ENCODE measurements at regions not wholly inside any gene's neighbourhood (a gene's known extent, or its start where the extent isn't known, plus 50 kb on each side); places are given as distances from the start of the nearest gene placed in this dataset.

DNA sequence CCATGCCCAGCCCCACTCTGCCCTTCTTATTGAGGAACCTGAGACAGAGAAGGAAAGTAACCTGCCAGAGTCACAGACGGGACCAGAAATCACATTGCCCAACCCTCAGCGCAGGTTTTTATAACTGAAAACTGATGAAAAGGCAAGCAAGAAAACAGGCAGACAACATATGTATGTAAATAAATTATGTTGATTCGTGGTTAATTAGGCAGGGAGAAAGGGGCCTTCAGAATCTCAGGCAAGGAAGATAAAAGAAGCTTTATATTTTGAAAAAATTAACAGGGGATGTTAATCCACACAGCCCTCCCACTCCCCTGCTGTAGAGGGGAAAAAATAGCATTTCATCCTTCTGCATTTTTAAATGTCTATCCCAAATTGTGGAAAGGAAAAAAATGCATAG, 378.5 kb downstream of the PIK3C3 start:
- ChIA-PET CTCF (ENCODE audit: low intra/inter-chr PET ratio) (no interaction called here), POLR2A (no interaction called here)
- no peaks in the 10 kb centered on the region for H3K79me2 ChIP-seq (ENCODE audit: control insufficient read depth, insufficient read depth, low read length)
- no peak for FAIRE-seq
- TF ChIP-seq PHTF2 (CRISPR knock-in tag; IDR thresholded peaks at IDR 0.05) (no peak), TAF15 (IDR thresholded peaks at IDR 0.05; ENCODE audit: low read depth, low read length) (no peak), PCBP2 (IDR thresholded peaks at IDR 0.05; ENCODE audit: low read depth, low read length, poor library complexity, severe bottlenecking) (no peak), FOSL1 (tag; conservative IDR thresholded peaks at IDR 0.05) (no peak), DIDO1 (tag; IDR thresholded peaks at IDR 0.05; ENCODE audit: low read depth) (no peak), ZFPM2 (CRISPR knock-in tag; IDR thresholded peaks at IDR 0.05) (no peak), KLF13 (tag; IDR thresholded peaks at IDR 0.05; ENCODE audit: borderline replicate concordance, low read depth) (no peak), ZNF444 (CRISPR knock-in tag; IDR thresholded peaks at IDR 0.05) (no peak), ZBED1 (IDR thresholded peaks at IDR 0.05) (no peak), CBFA2T3 (IDR thresholded peaks at IDR 0.05) (no peak), MCM2 (IDR thresholded peaks at IDR 0.05; ENCODE audit: low read depth) (no peak), ZNF408 (CRISPR knock-in tag; IDR thresholded peaks at IDR 0.05; ENCODE audit: low read depth) (no peak)
- TF ChIP-seq, protein P1, sequence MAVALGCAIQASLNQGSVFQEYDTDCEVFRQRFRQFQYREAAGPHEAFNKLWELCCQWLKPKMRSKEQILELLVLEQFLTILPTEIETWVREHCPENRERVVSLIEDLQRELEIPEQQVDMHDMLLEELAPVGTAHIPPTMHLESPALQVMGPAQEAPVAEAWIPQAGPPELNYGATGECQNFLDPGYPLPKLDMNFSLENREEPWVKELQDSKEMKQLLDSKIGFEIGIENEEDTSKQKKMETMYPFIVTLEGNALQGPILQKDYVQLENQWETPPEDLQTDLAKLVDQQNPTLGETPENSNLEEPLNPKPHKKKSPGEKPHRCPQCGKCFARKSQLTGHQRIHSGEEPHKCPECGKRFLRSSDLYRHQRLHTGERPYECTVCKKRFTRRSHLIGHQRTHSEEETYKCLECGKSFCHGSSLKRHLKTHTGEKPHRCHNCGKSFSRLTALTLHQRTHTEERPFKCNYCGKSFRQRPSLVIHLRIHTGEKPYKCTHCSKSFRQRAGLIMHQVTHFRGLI (CRISPR knock-in tag; IDR thresholded peaks at IDR 0.05) = no peak
- intact Hi-C loops (cut with micrococcal nuclease) = no loop called here
- no peak for ATAC-seq
- H3K9me1 ChIP-seq (ENCODE audit: control insufficient read depth, insufficient read depth, low read length) = no peaks in the 10 kb centered on the region
- no TSS peak for BruUV-seq (replicated peaks)
- DNase-seq (ENCODE audit: extremely low read depth in 1 of 4, low spot score in 3 of 4) = no peak
- no peak overlapping the region for H3K9ac ChIP-seq (ENCODE audit: insufficient read depth in 1 of 2, low read depth in 2 of 2, low read length in 2 of 2)
- no peak overlapping the region for H3K27ac ChIP-seq (ENCODE audit: extremely low read depth, low read depth, low read length)
- H3K4me2 ChIP-seq (ENCODE audit: insufficient read depth, low read length) = no peak overlapping the region
- H3K9me3 ChIP-seq (replicated peaks; ENCODE audit: control insufficient read depth, insufficient read depth, low read depth, low read length) = no peaks in the 10 kb centered on the region
- H3K4me3 ChIP-seq = no peak overlapping the region
- no peaks in the 10 kb centered on the region for H4K20me1 ChIP-seq (replicated peaks; ENCODE audit: control insufficient read depth, insufficient read depth, low read length)
- H3K27me3 ChIP-seq (ENCODE audit: control insufficient read depth in 2 of 2, insufficient read depth in 2 of 2, low read length in 2 of 2) = no peaks in the 10 kb centered on the region
- H2AFZ ChIP-seq (ENCODE audit: low read depth, low read length) = no peak overlapping the region
- no peaks in the 10 kb centered on the region for H3K4me1 ChIP-seq (replicated peaks in 1 of 2; ENCODE audit: control insufficient read depth in 2 of 2, insufficient read depth in 2 of 2, low read length in 2 of 2)
- 0% methylated on average over 3 of the region's 3 CpGs for WGBS (ENCODE audit: insufficient coverage, low coverage, missing lambda C conversion rate)
- no peaks in the 10 kb centered on the region for H3K36me3 ChIP-seq (ENCODE audit: control insufficient read depth, insufficient read depth, low read length)
- in situ Hi-C loops (cut with MboI) = no loop called here
